Fibroblast of skin of right biceps (primary cell): ENCODE measurements at regions not wholly inside any gene's neighbourhood (a gene's known extent, or its start where the extent isn't known, plus 50 kb on each side); places are given as distances from the start of the nearest gene placed in this dataset.

ENCODE experiments used
- DNase-seq: peaks from one replicate; pipeline ENCODE4 v3.0.0-alpha.2; 2013

GRCh38 chr2:156087875-156088274 lies 244.6 kb downstream of the NR4A2 start:
- DNase-seq, result no peak

GRCh38 chr2:156083763-156084493 lies 248.6 kb downstream of the NR4A2 start:
- DNase-seq, result no peak

GRCh38 chr2:156079845-156080244 lies 252.7 kb downstream of the NR4A2 start:
- DNase-seq, result no peak

GRCh38 chr2:156077041-156077742 lies 255.3 kb downstream of the NR4A2 start:
- DNase-seq, result no peak

GRCh38 chr2:156065912-156066311 lies 266.6 kb downstream of the NR4A2 start:
- DNase-seq, result no peak

- DNase-seq, result no peak
These were observed 268.0 kb downstream of the NR4A2 start for GRCh38 chr2:156064540-156064939.

GRCh38 chr2:156057647-156058046 lies 274.9 kb downstream of the NR4A2 start:
- DNase-seq, result no peak

GRCh38 chr2:156054983-156055382 lies 277.5 kb downstream of the NR4A2 start:
- DNase-seq, result no peak

GRCh38 chr2:156046900-156047299 lies 285.6 kb downstream of the NR4A2 start:
- no peak for DNase-seq

GRCh38 chr2:156042895-156043294 lies 289.6 kb downstream of the NR4A2 start:
- no peak for DNase-seq

GRCh38 chr2:156038021-156038420 lies 294.5 kb downstream of the NR4A2 start:
- no peak for DNase-seq

GRCh38 chr2:156037482-156037881 lies 295.0 kb downstream of the NR4A2 start:
- DNase-seq, result no peak

GRCh38 chr2:156031121-156031520 lies 301.4 kb downstream of the NR4A2 start:
- DNase-seq, result no peak

- DNase-seq, result no peak
These were observed 309.2 kb downstream of the NR4A2 start for GRCh38 chr2:156023229-156023869.

- DNase-seq, result no peak
These were observed 311.1 kb downstream of the NR4A2 start for GRCh38 chr2:156021146-156022040.

GRCh38 chr2:156019341-156019740 lies 313.2 kb downstream of the NR4A2 start:
- no peak for DNase-seq

GRCh38 chr2:156017341-156017885 lies 315.1 kb downstream of the NR4A2 start:
- no peak for DNase-seq

GRCh38 chr2:156009293-156009692 lies 323.2 kb downstream of the NR4A2 start:
- DNase-seq, result no peak

- no peak for DNase-seq
These were observed 325.6 kb downstream of the NR4A2 start for GRCh38 chr2:156006721-156007618.

GRCh38 chr2:156005999-156006712 lies 326.4 kb downstream of the NR4A2 start:
- no peak for DNase-seq

GRCh38 chr2:156005531-156005930 lies 327.0 kb downstream of the NR4A2 start:
- no peak for DNase-seq
